ENCODE measurements at regions not wholly inside any gene's neighbourhood (a gene's known extent, or its start where the extent isn't known, plus 50 kb on each side); places are given as distances from the start of the nearest gene placed in this dataset.

- TF ChIP-seq CTCF (IDR thresholded peaks at IDR 0.05) (no peak), POLR2A (IDR thresholded peaks at IDR 0.05) (no peak)
Measured at GRCh38 chr16:47924950-47925349, 230.8 kb downstream of the ABCC12 start.
